ENCODE measurements at regions not wholly inside any gene's neighbourhood (a gene's known extent, or its start where the extent isn't known, plus 50 kb on each side); places are given as distances from the start of the nearest gene placed in this dataset.

GRCh38 chr1:29761159-29761928 lies 525.0 kb downstream of the PTPRU start:
- H3K4me1 ChIP-seq (ENCODE audit: insufficient read depth, low read length), result no peaks in the 10 kb centered on the region
- ATAC-seq (no peak), DNase-seq (ENCODE audit: low spot score) (no peak), FAIRE-seq (no peak)
- in situ Hi-C loops (cut with HindIII; ENCODE audit: extremely low pct_ligation_motif_present, low pct_unique_long_range_greater_than_20kb), result no loop called here
- 0% methylated on average over 2 of the region's 4 CpGs for WGBS (ENCODE audit: low lambda C conversion rate)
- H3K36me3 ChIP-seq (replicated peaks in 1 of 2; ENCODE audit: control insufficient read depth in 1 of 2, insufficient read depth in 2 of 2, low read length in 2 of 2), result no peaks in the 10 kb centered on the region
- no peak for TF ChIP-seq ZNF44 (CRISPR knock-in tag; IDR thresholded peaks at IDR 0.05)
- H3K4me3 ChIP-seq (replicated peaks in 1 of 3; ENCODE audit: insufficient read depth in 1 of 3, low read depth in 2 of 3, low read length in 3 of 3), result no peak overlapping the region
- ChIA-PET POLR2A (no interaction called here), CTCF (ENCODE audit: low intra/inter-chr PET ratio, low total read pairs) (no interaction called here)
- no peaks in the 10 kb centered on the region for H3K9me3 ChIP-seq (ENCODE audit: low read length)
- no peak overlapping the region for H3K27ac ChIP-seq (ENCODE audit: extremely low read length, insufficient read depth, low read length)
- no peak overlapping the region for H3K9ac ChIP-seq (ENCODE audit: insufficient read depth, low read depth, low read length)
- BruUV-seq (replicated peaks), result no TSS peak
- H4K20me1 ChIP-seq (ENCODE audit: insufficient read depth, low read length), result no peaks in the 10 kb centered on the region
- H3K79me2 ChIP-seq (ENCODE audit: insufficient read depth, low read length), result no peaks in the 10 kb centered on the region
- intact Hi-C loops (cut with micrococcal nuclease; ENCODE audit: unreplicated experiment), result no loop called here
- H3K27me3 ChIP-seq (ENCODE audit: control insufficient read depth in 1 of 2, insufficient read depth in 2 of 2, low read length in 2 of 2), result peaks cover 0 to 2% of the 10 kb centered on the region in 2 experiments; a peak in 1 of 5 replicates
- no peak overlapping the region for H2AFZ ChIP-seq (ENCODE audit: low read length)
- H3K4me2 ChIP-seq (ENCODE audit: low read depth, low read length), result no peak overlapping the region

DNA sequence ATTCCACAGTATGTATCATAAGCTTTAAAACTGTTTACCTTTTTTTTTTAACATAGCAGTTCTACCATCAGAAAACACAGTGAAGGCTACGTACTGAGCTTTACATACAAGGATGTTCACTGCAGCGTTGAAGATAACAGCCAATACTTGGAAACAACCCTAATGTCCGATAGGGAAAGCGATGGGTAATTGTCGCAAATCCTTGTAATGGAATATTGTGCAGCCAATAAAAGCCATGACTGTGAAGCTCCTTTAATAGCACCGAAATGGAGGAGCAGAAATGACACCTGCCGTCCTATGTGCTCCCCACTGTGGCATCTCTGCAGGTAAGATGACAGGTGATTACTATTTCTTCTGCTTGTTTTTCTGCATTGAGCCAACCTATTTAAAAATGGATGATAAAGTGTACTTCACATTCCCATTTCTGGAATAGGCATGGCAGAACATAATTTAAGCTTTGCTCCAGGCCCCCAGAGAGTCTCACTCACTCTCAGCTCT lies 523.8 kb downstream of the PTPRU start:
- H3K9me3 ChIP-seq (ENCODE audit: low read length), result no peaks in the 10 kb centered on the region
- CTCF ChIA-PET (ENCODE audit: low intra/inter-chr PET ratio, low total read pairs), result no interaction called here
- DNase-seq (ENCODE audit: low spot score), result no peak
- H3K79me2 ChIP-seq (ENCODE audit: insufficient read depth, low read length), result no peaks in the 10 kb centered on the region
- no peak overlapping the region for H3K27ac ChIP-seq (ENCODE audit: extremely low read length, insufficient read depth, low read length)
- no peaks in the 10 kb centered on the region for H4K20me1 ChIP-seq (ENCODE audit: insufficient read depth, low read length)
- no peak for TF ChIP-seq SNAPC2 (CRISPR knock-in tag; IDR thresholded peaks at IDR 0.05)
- no peak for TF ChIP-seq HMGXB4 (CRISPR knock-in tag; IDR thresholded peaks at IDR 0.05; ENCODE audit: borderline replicate concordance in 1 of 2, low read depth in 1 of 2)
- no peak for TF ChIP-seq ZNF747 (CRISPR knock-in tag; IDR thresholded peaks at IDR 0.05; ENCODE audit: borderline replicate concordance)
- no peak for TF ChIP-seq AGO2 (optimal IDR thresholded peaks at IDR 0.05; ENCODE audit: low read depth, low read length)
- TF ChIP-seq ZNF562 (CRISPR knock-in tag; IDR thresholded peaks at IDR 0.05; ENCODE audit: borderline replicate concordance), result no peak
- no peak for TF ChIP-seq ZNF383 (CRISPR knock-in tag; IDR thresholded peaks at IDR 0.05; ENCODE audit: borderline replicate concordance)
- no peak for TF ChIP-seq PAF1 (CRISPR knock-in tag; IDR thresholded peaks at IDR 0.05)
- TF ChIP-seq SATB2 (CRISPR knock-in tag; IDR thresholded peaks at IDR 0.05), result no peak
- TF ChIP-seq MTF1 (CRISPR knock-in tag; IDR thresholded peaks at IDR 0.05), result no peak
- no peak for TF ChIP-seq ATF6 (CRISPR knock-in tag; conservative IDR thresholded peaks at IDR 0.05)
- no peak for TF ChIP-seq ZNF12 (CRISPR knock-in tag; IDR thresholded peaks at IDR 0.05)
- no peak overlapping the region for H2AFZ ChIP-seq (ENCODE audit: low read length)
- H3K9ac ChIP-seq (ENCODE audit: insufficient read depth, low read depth, low read length), result no peak overlapping the region
- H3K36me3 ChIP-seq (replicated peaks in 1 of 2; ENCODE audit: control insufficient read depth in 1 of 2, insufficient read depth in 2 of 2, low read length in 2 of 2), result no peaks in the 10 kb centered on the region
- peaks cover 0 to 2% of the 10 kb centered on the region in 2 experiments; a peak in 1 of 5 replicates for H3K27me3 ChIP-seq (ENCODE audit: control insufficient read depth in 1 of 2, insufficient read depth in 2 of 2, low read length in 2 of 2)
- 54% methylated on average over 7 of the region's 7 CpGs for WGBS (ENCODE audit: low lambda C conversion rate)
- in situ Hi-C loops (cut with HindIII; ENCODE audit: extremely low pct_ligation_motif_present, low pct_unique_long_range_greater_than_20kb) (no loop called here), intact Hi-C loops (cut with micrococcal nuclease; ENCODE audit: unreplicated experiment) (no loop called here)
- POLR2A ChIA-PET, result no interaction called here
- no TSS peak for BruUV-seq (replicated peaks)
- ATAC-seq, result no peak
- H3K4me3 ChIP-seq (replicated peaks in 1 of 3; ENCODE audit: insufficient read depth in 1 of 3, low read depth in 2 of 3, low read length in 3 of 3), result no peak overlapping the region
- no peak for FAIRE-seq
- H3K4me2 ChIP-seq (ENCODE audit: low read depth, low read length), result no peak overlapping the region
- H3K4me1 ChIP-seq (ENCODE audit: insufficient read depth, low read length), result no peaks in the 10 kb centered on the region
